ENCODE measurements at regions not wholly inside any gene's neighbourhood (a gene's known extent, or its start where the extent isn't known, plus 50 kb on each side); places are given as distances from the start of the nearest gene placed in this dataset.

- 70 to 76% methylated on average over 7 of the region's 7 CpGs for WGBS, 2 donors
- intact Hi-C loops (cut with DNase I): no loop called here
- Histone ChIP-seq H3K9me3 (ENCODE audit: control insufficient read depth, low read length) (no peaks in the 10 kb centered on the region), H3K27ac (ENCODE audit: low read depth in 1 of 2, low read length in 2 of 2) (no peak overlapping the region), H3K4me1 (ENCODE audit: control insufficient read depth in 1 of 2, insufficient read depth in 2 of 2, low read length in 2 of 2) (no peaks in the 10 kb centered on the region), H3K27me3 (ENCODE audit: control insufficient read depth in 1 of 2, insufficient read depth in 2 of 2, low read length in 1 of 2) (no peaks in the 10 kb centered on the region), H3K4me3 (ENCODE audit: low read length in 2 of 2) (no peak overlapping the region), H3K36me3 (ENCODE audit: control insufficient read depth in 1 of 2, insufficient read depth in 2 of 2, low read length in 1 of 2) (no peaks in the 10 kb centered on the region)
- ATAC-seq (ENCODE audit: low FRiP score) (no peak), DNase-seq (no peak)
These were observed 139.9 kb upstream of the PRLR start for GRCh38 chr5:35369965-35370790.

- WGBS, 2 donors: 54 to 68% methylated on average over 1 of the region's 1 CpG
- Histone ChIP-seq H3K4me1 (ENCODE audit: control insufficient read depth in 1 of 2, insufficient read depth in 2 of 2, low read length in 2 of 2) (no peaks in the 10 kb centered on the region), H3K27me3 (ENCODE audit: control insufficient read depth in 1 of 2, insufficient read depth in 2 of 2, low read length in 1 of 2) (no peaks in the 10 kb centered on the region), H3K36me3 (ENCODE audit: control insufficient read depth in 1 of 2, insufficient read depth in 2 of 2, low read length in 1 of 2) (no peaks in the 10 kb centered on the region), H3K27ac (ENCODE audit: low read depth in 1 of 2, low read length in 2 of 2) (no peak overlapping the region), H3K9me3 (ENCODE audit: control insufficient read depth, low read length) (no peaks in the 10 kb centered on the region), H3K4me3 (ENCODE audit: low read length in 2 of 2) (no peak overlapping the region)
- intact Hi-C loops (cut with DNase I): no loop called here
- no peak for ATAC-seq (ENCODE audit: low FRiP score)
- no peak for DNase-seq
These were observed 137.2 kb upstream of the PRLR start for GRCh38 chr5:35367526-35367925.

- no peak overlapping the region for H3K27ac ChIP-seq (ENCODE audit: low read depth in 1 of 2, low read length in 2 of 2)
- no peaks in the 10 kb centered on the region for H3K27me3 ChIP-seq (ENCODE audit: control insufficient read depth in 1 of 2, insufficient read depth in 2 of 2, low read length in 1 of 2)
- no peak for ATAC-seq (ENCODE audit: low FRiP score)
- WGBS, 2 donors: 37 to 62% methylated on average over 3 of the region's 3 CpGs
- no peak overlapping the region for H3K4me3 ChIP-seq (ENCODE audit: low read length in 2 of 2)
- H3K9me3 ChIP-seq (ENCODE audit: control insufficient read depth, low read length): no peaks in the 10 kb centered on the region
- no peaks in the 10 kb centered on the region for H3K4me1 ChIP-seq (ENCODE audit: control insufficient read depth in 1 of 2, insufficient read depth in 2 of 2, low read length in 2 of 2)
- no peak for DNase-seq
- no peaks in the 10 kb centered on the region for H3K36me3 ChIP-seq (ENCODE audit: control insufficient read depth in 1 of 2, insufficient read depth in 2 of 2, low read length in 1 of 2)
- intact Hi-C loops (cut with DNase I): no loop called here
These were observed 135.5 kb upstream of the PRLR start for GRCh38 chr5:35365758-35366157.

- Histone ChIP-seq H3K4me3 (ENCODE audit: low read length in 2 of 2) (no peak overlapping the region), H3K9me3 (ENCODE audit: control insufficient read depth, low read length) (no peaks in the 10 kb centered on the region), H3K36me3 (ENCODE audit: control insufficient read depth in 1 of 2, insufficient read depth in 2 of 2, low read length in 1 of 2) (no peaks in the 10 kb centered on the region), H3K4me1 (ENCODE audit: control insufficient read depth in 1 of 2, insufficient read depth in 2 of 2, low read length in 2 of 2) (no peaks in the 10 kb centered on the region), H3K27ac (ENCODE audit: low read depth in 1 of 2, low read length in 2 of 2) (no peak overlapping the region), H3K27me3 (ENCODE audit: control insufficient read depth in 1 of 2, insufficient read depth in 2 of 2, low read length in 1 of 2) (no peaks in the 10 kb centered on the region)
- intact Hi-C loops (cut with DNase I): no loop called here
- no peak for ATAC-seq (ENCODE audit: low FRiP score)
- WGBS, 2 donors: 81 to 90% methylated on average over 2 of the region's 2 CpGs
- DNase-seq: no peak
These were observed 134.1 kb upstream of the PRLR start for GRCh38 chr5:35364350-35364749.

- H3K4me3 ChIP-seq (ENCODE audit: low read length in 2 of 2): no peak overlapping the region
- DNase-seq (no peak), ATAC-seq (ENCODE audit: low FRiP score) (peak; percentile 39)
- intact Hi-C loops (cut with DNase I): no loop called here
- H3K9me3 ChIP-seq (ENCODE audit: control insufficient read depth, low read length): no peaks in the 10 kb centered on the region
- WGBS, 2 donors: 44% methylated on average over 4 of the region's 4 CpGs
- H3K36me3 ChIP-seq (ENCODE audit: control insufficient read depth in 1 of 2, insufficient read depth in 2 of 2, low read length in 1 of 2): no peaks in the 10 kb centered on the region
- H3K27ac ChIP-seq (ENCODE audit: low read depth in 1 of 2, low read length in 2 of 2): no peak overlapping the region
- H3K27me3 ChIP-seq (ENCODE audit: control insufficient read depth in 1 of 2, insufficient read depth in 2 of 2, low read length in 1 of 2): no peaks in the 10 kb centered on the region
- no peaks in the 10 kb centered on the region for H3K4me1 ChIP-seq (ENCODE audit: control insufficient read depth in 1 of 2, insufficient read depth in 2 of 2, low read length in 2 of 2)
These were observed 133.2 kb upstream of the PRLR start for GRCh38 chr5:35363387-35363965.

GRCh38 chr5:35362772-35363171, 132.5 kb upstream of the PRLR start:
- H3K9me3 ChIP-seq (ENCODE audit: control insufficient read depth, low read length): no peaks in the 10 kb centered on the region
- no peak overlapping the region for H3K4me3 ChIP-seq (ENCODE audit: low read length in 2 of 2)
- intact Hi-C loops (cut with DNase I): no loop called here
- no peak overlapping the region for H3K27ac ChIP-seq (ENCODE audit: low read depth in 1 of 2, low read length in 2 of 2)
- ATAC-seq (ENCODE audit: low FRiP score) (no peak), DNase-seq (no peak)
- peaks cover 0 to 1% of the 10 kb centered on the region in 2 donors for H3K27me3 ChIP-seq (ENCODE audit: control insufficient read depth in 1 of 2, insufficient read depth in 2 of 2, low read length in 1 of 2)
- no peaks in the 10 kb centered on the region for H3K4me1 ChIP-seq (ENCODE audit: control insufficient read depth in 1 of 2, insufficient read depth in 2 of 2, low read length in 2 of 2)
- H3K36me3 ChIP-seq (ENCODE audit: control insufficient read depth in 1 of 2, insufficient read depth in 2 of 2, low read length in 1 of 2): no peaks in the 10 kb centered on the region
- 40 to 65% methylated on average over 2 of the region's 2 CpGs for WGBS, 2 donors

- no peaks in the 10 kb centered on the region for H3K4me1 ChIP-seq (ENCODE audit: control insufficient read depth in 1 of 2, insufficient read depth in 2 of 2, low read length in 2 of 2)
- no peak overlapping the region for H3K4me3 ChIP-seq (ENCODE audit: low read length in 2 of 2)
- ATAC-seq (ENCODE audit: low FRiP score) (no peak), DNase-seq (no peak)
- H3K27me3 ChIP-seq (ENCODE audit: control insufficient read depth in 1 of 2, insufficient read depth in 2 of 2, low read length in 1 of 2): peaks cover 0 to 1% of the 10 kb centered on the region in 2 donors
- intact Hi-C loops (cut with DNase I): no loop called here
- H3K9me3 ChIP-seq (ENCODE audit: control insufficient read depth, low read length): no peaks in the 10 kb centered on the region
- H3K27ac ChIP-seq (ENCODE audit: low read depth in 1 of 2, low read length in 2 of 2): no peak overlapping the region
- WGBS, 2 donors: 39 to 56% methylated on average over 3 of the region's 3 CpGs
- no peaks in the 10 kb centered on the region for H3K36me3 ChIP-seq (ENCODE audit: control insufficient read depth in 1 of 2, insufficient read depth in 2 of 2, low read length in 1 of 2)
These were observed 130.4 kb upstream of the PRLR start for GRCh38 chr5:35360671-35361070.

- Histone ChIP-seq H3K36me3 (ENCODE audit: control insufficient read depth in 1 of 2, insufficient read depth in 2 of 2, low read length in 1 of 2) (no peaks in the 10 kb centered on the region), H3K27me3 (ENCODE audit: control insufficient read depth in 1 of 2, insufficient read depth in 2 of 2, low read length in 1 of 2) (peaks cover 0 to 1% of the 10 kb centered on the region in 2 donors), H3K9me3 (ENCODE audit: control insufficient read depth, low read length) (no peaks in the 10 kb centered on the region), H3K27ac (ENCODE audit: low read depth in 1 of 2, low read length in 2 of 2) (no peak overlapping the region), H3K4me1 (ENCODE audit: control insufficient read depth in 1 of 2, insufficient read depth in 2 of 2, low read length in 2 of 2) (no peaks in the 10 kb centered on the region), H3K4me3 (ENCODE audit: low read length in 2 of 2) (no peak overlapping the region)
- ATAC-seq (ENCODE audit: low FRiP score) (no peak), DNase-seq (no peak)
- intact Hi-C loops (cut with DNase I): no loop called here
- 29 to 43% methylated on average over 1 of the region's 1 CpG for WGBS, 2 donors
These were observed 129.6 kb upstream of the PRLR start for GRCh38 chr5:35359859-35360258.

- ATAC-seq (ENCODE audit: low FRiP score): no peak
- intact Hi-C loops (cut with DNase I): no loop called here
- H3K27ac ChIP-seq (ENCODE audit: low read depth in 1 of 2, low read length in 2 of 2): no peak overlapping the region
- 94 to 98% methylated on average over 3 of the region's 3 CpGs for WGBS, 2 donors
- H3K36me3 ChIP-seq (ENCODE audit: control insufficient read depth in 1 of 2, insufficient read depth in 2 of 2, low read length in 1 of 2): no peaks in the 10 kb centered on the region
- no peaks in the 10 kb centered on the region for H3K4me1 ChIP-seq (ENCODE audit: control insufficient read depth in 1 of 2, insufficient read depth in 2 of 2, low read length in 2 of 2)
- H3K4me3 ChIP-seq (ENCODE audit: low read length in 2 of 2): no peak overlapping the region
- DNase-seq: no peak
- H3K9me3 ChIP-seq (ENCODE audit: control insufficient read depth, low read length): peaks cover 2% of the 10 kb centered on the region
- peaks cover 0 to 1% of the 10 kb centered on the region in 2 donors for H3K27me3 ChIP-seq (ENCODE audit: control insufficient read depth in 1 of 2, insufficient read depth in 2 of 2, low read length in 1 of 2)
These were observed 127.7 kb upstream of the PRLR start for GRCh38 chr5:35357973-35358372.
